Natural killer cell treated with Interleukin-12 subunit alpha and Interleukin-12 subunit beta and Interleukin-15 and Interleukin-18, amount 100 ng/mL, for 72 hours (primary cell): ENCODE measurements at regions not wholly inside any gene's neighbourhood (a gene's known extent, or its start where the extent isn't known, plus 50 kb on each side); places are given as distances from the start of the nearest gene placed in this dataset.

Source experiments
- ATAC-seq, 2 donors: fragments of 150-1000 bp; cut with Tn5 transposase in 1 of 2; sonication (Bioruptor Pico), chemical (Tn5 transposase) in 1 of 2; 2 replicates each; pipeline ENCODE4 v1.10.0; 2021
- DNase-seq: peaks from one replicate; pipeline ENCODE4 v3.0.0; 2022; ENCODE audit warnings: low spot score
- H3K27ac Mint-ChIP-seq, 2 donors: 1 replicate in 1 of 2; 2 replicates in 1 of 2; pipeline ENCODE4 v1.8.0; 2022; ENCODE audit warnings: mixed read lengths in 2 of 2, mild to moderate bottlenecking in 1 of 2, moderate library complexity in 1 of 2
- H3K27me3 Mint-ChIP-seq, 2 donors: 1 replicate in 1 of 2; 2 replicates in 1 of 2; pipeline ENCODE4 v1.8.0; 2022; ENCODE audit warnings: mixed read lengths in 2 of 2
- H3K36me3 Mint-ChIP-seq: one replicate; pipeline ENCODE4 v1.8.0; 2022; ENCODE audit warnings: mixed read lengths
- H3K4me1 Mint-ChIP-seq, 2 donors: 1 replicate in 1 of 2; 2 replicates in 1 of 2; pipeline ENCODE4 v1.8.0; 2022; ENCODE audit warnings: low read depth in 2 of 2, mixed read lengths in 2 of 2, mild to moderate bottlenecking in 1 of 2
- H3K4me3 Mint-ChIP-seq: one replicate; pipeline ENCODE4 v1.8.0; 2022; ENCODE audit warnings: mixed read lengths
- H3K9me3 Mint-ChIP-seq: 2 replicates; pipeline ENCODE4 v1.8.0; 2022; ENCODE audit warnings: mixed read lengths

- H3K4me3 Mint-ChIP-seq = no peak overlapping the region
- DNase-seq (no peak), ATAC-seq (no peak)
- no peaks in the 10 kb centered on the region for H3K36me3 Mint-ChIP-seq
- H3K9me3 Mint-ChIP-seq = no peaks in the 10 kb centered on the region
- no peak overlapping the region for H3K27ac Mint-ChIP-seq
- H3K27me3 Mint-ChIP-seq = peaks cover 12 to 41% of the 10 kb centered on the region in 2 donors
- no peaks in the 10 kb centered on the region for H3K4me1 Mint-ChIP-seq
Measured at GRCh38 chr7:26584987-26585665, 279.3 kb downstream of the SKAP2 start.

DNA sequence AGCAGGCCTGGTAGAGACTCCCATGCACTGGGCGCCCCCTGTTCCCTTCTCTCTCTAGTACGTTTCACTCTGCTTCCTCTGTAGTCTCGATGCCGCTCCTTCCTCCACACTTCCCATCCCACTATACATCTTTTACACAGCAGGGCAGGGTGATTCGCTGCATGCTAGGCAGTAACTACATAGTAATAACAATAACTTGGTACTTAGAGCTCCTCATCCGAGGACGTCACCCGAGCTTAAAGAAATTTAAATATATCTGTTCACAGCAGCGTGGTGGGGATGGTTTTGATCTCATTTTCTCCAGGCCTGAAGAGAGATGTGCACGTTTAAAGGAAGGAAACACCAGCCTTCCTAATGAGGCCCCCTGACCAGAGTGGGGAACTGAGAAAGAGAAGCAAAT, 276.9 kb downstream of the SKAP2 start:
- ATAC-seq (no peak), DNase-seq (no peak)
- peaks cover 11 to 26% of the 10 kb centered on the region in 2 donors for H3K27me3 Mint-ChIP-seq
- no peaks in the 10 kb centered on the region for H3K36me3 Mint-ChIP-seq
- H3K4me1 Mint-ChIP-seq = no peaks in the 10 kb centered on the region
- no peak overlapping the region for H3K27ac Mint-ChIP-seq
- H3K9me3 Mint-ChIP-seq = no peaks in the 10 kb centered on the region
- H3K4me3 Mint-ChIP-seq = no peak overlapping the region

DNA sequence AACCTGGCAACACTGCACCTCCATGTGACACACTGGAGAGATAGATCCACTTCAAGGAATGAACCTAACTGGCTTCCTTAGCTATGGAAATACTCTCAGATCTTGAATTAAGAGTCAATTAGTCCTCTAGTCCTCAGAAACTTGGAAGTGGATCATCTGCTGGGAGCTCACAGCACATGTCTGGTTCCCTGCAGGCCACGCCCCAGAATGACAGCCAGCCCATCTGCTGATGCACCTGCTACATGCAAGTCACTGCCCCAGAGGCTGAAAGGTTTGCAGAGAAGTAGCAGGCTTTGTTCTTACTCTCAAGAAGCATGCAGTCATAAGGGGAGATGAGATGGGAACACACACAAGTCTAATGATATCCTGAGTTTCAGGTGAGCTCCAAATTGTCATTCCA, 275.9 kb downstream of the SKAP2 start:
- ATAC-seq (no peak), DNase-seq (no peak)
- Mint-ChIP-seq H3K27ac (no peak overlapping the region), H3K9me3 (no peaks in the 10 kb centered on the region), H3K4me1 (no peaks in the 10 kb centered on the region), H3K36me3 (no peaks in the 10 kb centered on the region), H3K27me3 (peaks cover 11 to 23% of the 10 kb centered on the region in 2 donors), H3K4me3 (no peak overlapping the region)

- no peak overlapping the region for H3K27ac Mint-ChIP-seq
- H3K4me3 Mint-ChIP-seq = no peak overlapping the region
- ATAC-seq (no peak), DNase-seq (no peak)
- peaks cover 7 to 22% of the 10 kb centered on the region in 2 donors for H3K27me3 Mint-ChIP-seq
- no peaks in the 10 kb centered on the region for H3K36me3 Mint-ChIP-seq
- H3K4me1 Mint-ChIP-seq = no peaks in the 10 kb centered on the region
- no peaks in the 10 kb centered on the region for H3K9me3 Mint-ChIP-seq
Measured at GRCh38 chr7:26590709-26591108, 273.7 kb downstream of the SKAP2 start.

DNA sequence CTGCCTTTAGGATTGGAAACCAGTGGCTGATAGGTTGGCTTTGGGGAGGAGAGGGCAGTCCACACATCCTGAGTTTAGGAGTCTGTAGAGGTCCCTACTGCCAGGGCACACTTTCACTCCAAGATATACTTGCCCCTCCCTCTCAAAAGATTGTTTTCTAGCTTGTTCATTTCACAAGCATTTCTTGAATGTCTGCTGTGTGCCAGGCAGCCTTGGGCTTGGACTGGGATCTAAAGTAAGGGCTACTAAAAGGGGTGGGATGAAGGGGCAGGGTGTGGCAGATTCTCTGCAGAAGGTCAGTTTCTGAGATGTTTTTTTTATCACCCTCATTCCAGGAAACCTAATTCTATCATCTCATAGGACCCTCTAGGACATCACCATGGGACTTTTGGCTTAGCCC, 272.4 kb downstream of the SKAP2 start:
- ATAC-seq (no peak), DNase-seq (no peak)
- Mint-ChIP-seq H3K4me1 (no peaks in the 10 kb centered on the region), H3K9me3 (no peaks in the 10 kb centered on the region), H3K27me3 (peaks cover 7 to 25% of the 10 kb centered on the region in 2 donors), H3K4me3 (no peak overlapping the region), H3K36me3 (no peaks in the 10 kb centered on the region), H3K27ac (no peak overlapping the region)

DNA sequence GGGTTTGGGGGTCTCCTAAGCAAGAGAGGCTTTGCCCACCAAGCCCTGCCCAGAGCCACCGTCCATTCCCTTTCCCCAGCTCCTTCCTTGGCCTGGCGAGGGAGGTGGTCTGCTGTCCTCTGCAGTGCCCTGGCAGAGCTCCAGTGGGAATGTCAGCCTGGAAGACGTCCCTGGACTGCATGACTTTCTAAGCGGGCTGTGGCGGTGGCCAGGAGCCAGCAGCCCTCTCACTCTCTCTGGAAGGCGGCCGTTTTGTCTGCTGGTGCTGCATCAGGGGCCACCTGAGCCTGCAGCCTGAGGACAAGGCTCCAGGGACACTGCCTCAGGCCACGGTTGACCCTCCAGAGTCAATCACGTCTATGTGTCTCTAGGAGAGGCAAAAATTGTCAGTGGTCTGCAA, 271.0 kb downstream of the SKAP2 start:
- ATAC-seq = peak in 1 of 2 donors; percentile 37
- no peak overlapping the region for H3K27ac Mint-ChIP-seq

GRCh38 chr7:26593896-26594295, 270.5 kb downstream of the SKAP2 start:
- no peak overlapping the region for H3K27ac Mint-ChIP-seq
- H3K36me3 Mint-ChIP-seq = no peaks in the 10 kb centered on the region
- H3K9me3 Mint-ChIP-seq = no peaks in the 10 kb centered on the region
- H3K4me1 Mint-ChIP-seq = no peaks in the 10 kb centered on the region
- H3K4me3 Mint-ChIP-seq = no peak overlapping the region
- H3K27me3 Mint-ChIP-seq = peaks cover 2 to 17% of the 10 kb centered on the region in 2 donors
- no peak for DNase-seq
- no peak for ATAC-seq

More for the DNA sequence above, 271.0 kb downstream of the SKAP2 start:
- Mint-ChIP-seq H3K27me3 (peaks cover 4 to 21% of the 10 kb centered on the region in 2 donors), H3K9me3 (no peaks in the 10 kb centered on the region), H3K36me3 (no peaks in the 10 kb centered on the region), H3K4me1 (no peaks in the 10 kb centered on the region), H3K4me3 (no peak overlapping the region)
- no peak for DNase-seq

DNA sequence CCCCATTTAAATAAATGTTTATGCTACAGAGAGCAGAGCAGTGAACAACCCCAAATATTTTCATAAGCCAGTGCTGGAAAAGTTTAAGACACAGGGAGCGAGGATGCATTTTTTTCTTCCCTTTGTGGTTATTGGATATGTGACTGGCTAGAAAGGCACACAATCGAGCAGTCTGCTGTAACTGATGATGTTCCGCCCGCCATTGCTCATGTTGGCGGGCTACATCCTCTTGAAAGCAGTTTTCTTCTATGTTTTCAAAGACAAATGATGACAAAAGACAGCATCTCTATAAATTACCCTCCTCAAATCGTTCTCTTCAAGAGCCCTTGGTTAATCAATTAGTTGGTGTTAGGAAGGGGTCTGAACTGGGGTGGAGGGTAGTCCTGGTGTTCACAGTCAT, 269.8 kb downstream of the SKAP2 start:
- H3K4me3 Mint-ChIP-seq = no peak overlapping the region
- no peaks in the 10 kb centered on the region for H3K4me1 Mint-ChIP-seq
- H3K27me3 Mint-ChIP-seq = peaks cover 2 to 16% of the 10 kb centered on the region in 2 donors
- H3K9me3 Mint-ChIP-seq = no peaks in the 10 kb centered on the region
- H3K27ac Mint-ChIP-seq = no peak overlapping the region
- DNase-seq = no peak
- H3K36me3 Mint-ChIP-seq = no peaks in the 10 kb centered on the region
- no peak for ATAC-seq

- Mint-ChIP-seq H3K27ac (no peak overlapping the region), H3K4me3 (no peak overlapping the region), H3K4me1 (no peaks in the 10 kb centered on the region), H3K27me3 (peaks cover 0 to 12% of the 10 kb centered on the region in 2 donors), H3K36me3 (no peaks in the 10 kb centered on the region), H3K9me3 (no peaks in the 10 kb centered on the region)
- no peak for DNase-seq
- no peak for ATAC-seq
Measured at GRCh38 chr7:26598867-26599266, 265.5 kb downstream of the SKAP2 start.

- no peak for DNase-seq
- no peak overlapping the region for H3K27ac Mint-ChIP-seq
- no peak for ATAC-seq
Measured at GRCh38 chr7:26599982-26600381, 264.4 kb downstream of the SKAP2 start.

GRCh38 chr7:26600411-26600810, 264.0 kb downstream of the SKAP2 start:
- ATAC-seq = no peak
- H3K9me3 Mint-ChIP-seq = no peaks in the 10 kb centered on the region
- no peak overlapping the region for H3K4me3 Mint-ChIP-seq
- H3K27me3 Mint-ChIP-seq = peaks cover under 1 to 12% of the 10 kb centered on the region in 2 donors
- no peaks in the 10 kb centered on the region for H3K36me3 Mint-ChIP-seq
- H3K27ac Mint-ChIP-seq = no peak overlapping the region
- no peaks in the 10 kb centered on the region for H3K4me1 Mint-ChIP-seq
- DNase-seq = no peak

More at GRCh38 chr7:26599982-26600381, 264.4 kb downstream of the SKAP2 start:
- H3K36me3 Mint-ChIP-seq = no peaks in the 10 kb centered on the region
- no peak overlapping the region for H3K4me3 Mint-ChIP-seq
- H3K9me3 Mint-ChIP-seq = no peaks in the 10 kb centered on the region
- H3K27me3 Mint-ChIP-seq = peaks cover 0 to 14% of the 10 kb centered on the region in 2 donors
- no peaks in the 10 kb centered on the region for H3K4me1 Mint-ChIP-seq

DNA sequence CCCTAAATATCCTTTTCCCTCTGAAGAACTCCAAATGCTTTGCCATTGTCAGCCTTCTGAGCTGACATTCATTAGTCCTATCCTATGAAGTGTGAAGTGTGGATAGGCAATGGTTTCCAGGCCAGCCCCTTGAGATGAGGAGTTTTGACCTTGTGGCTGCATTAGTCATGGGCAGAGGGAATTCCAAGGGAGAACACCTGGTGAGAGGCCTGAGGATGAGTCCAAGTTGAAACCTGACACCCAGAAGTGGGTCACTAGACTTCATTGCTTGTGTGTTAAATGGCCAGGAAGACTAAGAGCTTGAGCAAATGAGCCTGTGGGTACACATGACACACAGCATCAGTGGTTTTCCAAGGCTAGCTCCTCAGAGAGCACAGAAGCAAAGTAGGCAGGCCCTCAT, 260.8 kb downstream of the SKAP2 start:
- H3K36me3 Mint-ChIP-seq = no peaks in the 10 kb centered on the region
- no peaks in the 10 kb centered on the region for H3K9me3 Mint-ChIP-seq
- no peak for ATAC-seq
- DNase-seq = no peak
- no peaks in the 10 kb centered on the region for H3K4me1 Mint-ChIP-seq
- H3K4me3 Mint-ChIP-seq = no peak overlapping the region
- H3K27ac Mint-ChIP-seq = no peak overlapping the region
- H3K27me3 Mint-ChIP-seq = peaks cover 3 to 7% of the 10 kb centered on the region in 2 donors

- no peak for DNase-seq
- Mint-ChIP-seq H3K9me3 (no peaks in the 10 kb centered on the region), H3K27me3 (peaks cover 3 to 14% of the 10 kb centered on the region in 2 donors), H3K27ac (no peak overlapping the region), H3K4me1 (no peaks in the 10 kb centered on the region), H3K36me3 (no peaks in the 10 kb centered on the region), H3K4me3 (no peak overlapping the region)
- ATAC-seq = no peak
Measured at GRCh38 chr7:26608402-26608801, 256.0 kb downstream of the SKAP2 start.

DNA sequence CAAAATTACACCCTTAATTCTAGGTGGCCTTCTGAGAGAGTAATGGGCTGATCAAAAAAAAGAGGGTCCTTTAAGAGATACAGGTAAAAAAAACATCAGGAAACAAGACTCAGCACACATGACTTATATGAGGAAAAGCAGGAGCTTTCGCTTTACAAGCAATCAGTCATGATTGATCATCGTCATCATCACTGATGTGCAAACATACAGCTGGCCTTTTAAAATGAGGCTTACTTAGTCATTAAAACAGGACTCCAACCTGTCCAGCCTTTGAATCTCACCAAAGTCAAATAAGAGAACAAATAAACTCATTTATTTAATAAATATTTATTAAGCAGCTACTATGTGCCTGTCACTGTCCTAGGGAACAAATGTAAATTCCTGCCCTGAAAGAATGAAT, 255.3 kb downstream of the SKAP2 start:
- Mint-ChIP-seq H3K9me3 (no peaks in the 10 kb centered on the region), H3K27me3 (peaks cover 3 to 7% of the 10 kb centered on the region in 2 donors), H3K27ac (no peak overlapping the region), H3K4me3 (no peak overlapping the region), H3K4me1 (no peaks in the 10 kb centered on the region), H3K36me3 (no peaks in the 10 kb centered on the region)
- no peak for ATAC-seq
- DNase-seq = no peak

GRCh38 chr7:26609532-26609931, 254.9 kb downstream of the SKAP2 start:
- no peaks in the 10 kb centered on the region for H3K9me3 Mint-ChIP-seq
- H3K36me3 Mint-ChIP-seq = no peaks in the 10 kb centered on the region
- DNase-seq = no peak
- H3K27me3 Mint-ChIP-seq = peaks cover 3 to 7% of the 10 kb centered on the region in 2 donors
- no peaks in the 10 kb centered on the region for H3K4me1 Mint-ChIP-seq
- H3K27ac Mint-ChIP-seq = no peak overlapping the region
- ATAC-seq = no peak
- H3K4me3 Mint-ChIP-seq = no peak overlapping the region
